ENCODE measurements at regions not wholly inside any gene's neighbourhood (a gene's known extent, or its start where the extent isn't known, plus 50 kb on each side); places are given as distances from the start of the nearest gene placed in this dataset.

DNA sequence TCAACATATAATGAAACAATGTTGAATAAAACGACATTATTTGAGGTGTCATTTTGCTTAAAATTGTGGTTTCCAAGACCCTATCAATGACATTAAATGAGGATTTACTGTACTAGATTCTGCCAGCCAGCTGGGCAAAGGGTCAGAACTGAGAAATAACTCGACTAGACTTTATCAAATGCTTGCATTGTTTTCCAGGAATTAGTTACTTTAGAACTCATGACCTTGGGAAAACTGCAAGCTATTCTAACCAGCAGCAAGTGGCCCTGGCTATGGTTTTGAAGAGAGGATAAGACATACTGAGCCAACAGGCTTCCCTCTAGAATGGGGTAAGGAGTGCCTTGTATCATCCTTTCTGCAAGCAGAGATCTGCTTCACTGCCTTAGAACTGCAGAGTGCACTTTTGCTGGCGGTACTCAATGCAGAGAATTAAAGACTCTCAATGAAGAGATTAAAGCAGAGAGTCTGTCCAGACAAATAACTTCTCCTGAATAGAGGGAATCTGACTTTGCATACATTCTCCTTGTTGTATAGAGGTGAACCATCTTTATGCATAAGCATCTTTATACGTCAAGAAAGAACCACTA lies 281.5 kb downstream of the ARL4A start:
- Histone ChIP-seq H3K4me2 (ENCODE audit: low read depth, low read length, poor library complexity, severe bottlenecking) (no peak overlapping the region), H3K27me3 (ENCODE audit: low read length) (no peaks in the 10 kb centered on the region), H3K79me2 (ENCODE audit: insufficient read depth, low read length) (no peaks in the 10 kb centered on the region), H3K36me3 (ENCODE audit: low read length) (no peaks in the 10 kb centered on the region), H3K9ac (ENCODE audit: low read length) (no peak overlapping the region), H3K9me2 (replicated peaks; ENCODE audit: insufficient read depth, low read length) (no peaks in the 10 kb centered on the region), H3F3A (ENCODE audit: insufficient read depth) (no peaks in the 10 kb centered on the region), H2AFZ (ENCODE audit: low read depth, low read length, severe bottlenecking) (no peak overlapping the region), H3K9me3 (ENCODE audit: insufficient read depth, low read length) (no peaks in the 10 kb centered on the region), H3K4me3 (ENCODE audit: insufficient read depth, low read length, poor library complexity, severe bottlenecking) (no peak overlapping the region), H3K27ac (ENCODE audit: low read depth, low read length) (no peak overlapping the region), H4K20me1 (ENCODE audit: low read depth, low read length) (no peaks in the 10 kb centered on the region)
- TF ChIP-seq, protein P1, sequence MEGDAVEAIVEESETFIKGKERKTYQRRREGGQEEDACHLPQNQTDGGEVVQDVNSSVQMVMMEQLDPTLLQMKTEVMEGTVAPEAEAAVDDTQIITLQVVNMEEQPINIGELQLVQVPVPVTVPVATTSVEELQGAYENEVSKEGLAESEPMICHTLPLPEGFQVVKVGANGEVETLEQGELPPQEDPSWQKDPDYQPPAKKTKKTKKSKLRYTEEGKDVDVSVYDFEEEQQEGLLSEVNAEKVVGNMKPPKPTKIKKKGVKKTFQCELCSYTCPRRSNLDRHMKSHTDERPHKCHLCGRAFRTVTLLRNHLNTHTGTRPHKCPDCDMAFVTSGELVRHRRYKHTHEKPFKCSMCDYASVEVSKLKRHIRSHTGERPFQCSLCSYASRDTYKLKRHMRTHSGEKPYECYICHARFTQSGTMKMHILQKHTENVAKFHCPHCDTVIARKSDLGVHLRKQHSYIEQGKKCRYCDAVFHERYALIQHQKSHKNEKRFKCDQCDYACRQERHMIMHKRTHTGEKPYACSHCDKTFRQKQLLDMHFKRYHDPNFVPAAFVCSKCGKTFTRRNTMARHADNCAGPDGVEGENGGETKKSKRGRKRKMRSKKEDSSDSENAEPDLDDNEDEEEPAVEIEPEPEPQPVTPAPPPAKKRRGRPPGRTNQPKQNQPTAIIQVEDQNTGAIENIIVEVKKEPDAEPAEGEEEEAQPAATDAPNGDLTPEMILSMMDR (IDR thresholded peaks at IDR 0.05; ENCODE audit: insufficient read depth, low read length, poor library complexity, severe bottlenecking) = no peak
- TF ChIP-seq EZH2phosphoT487 (conservative IDR thresholded peaks at IDR 0.05; ENCODE audit: low read length) = no peak

DNA sequence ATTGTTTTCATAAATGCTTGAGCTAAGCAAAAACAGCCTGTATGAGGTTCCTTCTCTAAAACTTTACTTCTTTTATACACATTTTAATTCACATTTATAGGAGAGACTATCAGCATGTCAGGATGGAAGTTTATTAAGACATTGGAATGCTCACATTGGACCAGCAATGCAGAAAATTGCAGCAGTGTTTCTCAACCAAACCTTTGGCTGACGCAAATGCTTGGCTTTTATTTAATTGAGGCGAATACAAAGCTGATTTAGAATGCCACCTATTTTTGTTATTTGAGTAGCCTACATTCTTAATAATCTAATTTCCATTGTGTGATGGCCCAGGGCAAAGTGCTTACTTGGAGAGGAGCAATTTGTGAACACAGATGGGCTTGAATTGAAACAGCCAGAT lies 283.2 kb downstream of the ARL4A start:
- Histone ChIP-seq H3K9me3 (ENCODE audit: insufficient read depth, low read length) (no peaks in the 10 kb centered on the region), H2AFZ (ENCODE audit: low read depth, low read length, severe bottlenecking) (no peak overlapping the region), H3K9ac (ENCODE audit: low read length) (no peak overlapping the region), H4K20me1 (ENCODE audit: low read depth, low read length) (no peaks in the 10 kb centered on the region), H3K79me2 (ENCODE audit: insufficient read depth, low read length) (no peaks in the 10 kb centered on the region), H3K36me3 (ENCODE audit: low read length) (no peaks in the 10 kb centered on the region), H3K27ac (ENCODE audit: low read depth, low read length) (no peak overlapping the region), H3K4me3 (ENCODE audit: insufficient read depth, low read length, poor library complexity, severe bottlenecking) (no peak overlapping the region), H3K27me3 (ENCODE audit: low read length) (no peaks in the 10 kb centered on the region), H3F3A (ENCODE audit: insufficient read depth) (no peaks in the 10 kb centered on the region), H3K4me2 (ENCODE audit: low read depth, low read length, poor library complexity, severe bottlenecking) (no peak overlapping the region), H3K9me2 (replicated peaks; ENCODE audit: insufficient read depth, low read length) (no peaks in the 10 kb centered on the region)
- no peak for TF ChIP-seq EZH2phosphoT487 (conservative IDR thresholded peaks at IDR 0.05; ENCODE audit: low read length)

DNA sequence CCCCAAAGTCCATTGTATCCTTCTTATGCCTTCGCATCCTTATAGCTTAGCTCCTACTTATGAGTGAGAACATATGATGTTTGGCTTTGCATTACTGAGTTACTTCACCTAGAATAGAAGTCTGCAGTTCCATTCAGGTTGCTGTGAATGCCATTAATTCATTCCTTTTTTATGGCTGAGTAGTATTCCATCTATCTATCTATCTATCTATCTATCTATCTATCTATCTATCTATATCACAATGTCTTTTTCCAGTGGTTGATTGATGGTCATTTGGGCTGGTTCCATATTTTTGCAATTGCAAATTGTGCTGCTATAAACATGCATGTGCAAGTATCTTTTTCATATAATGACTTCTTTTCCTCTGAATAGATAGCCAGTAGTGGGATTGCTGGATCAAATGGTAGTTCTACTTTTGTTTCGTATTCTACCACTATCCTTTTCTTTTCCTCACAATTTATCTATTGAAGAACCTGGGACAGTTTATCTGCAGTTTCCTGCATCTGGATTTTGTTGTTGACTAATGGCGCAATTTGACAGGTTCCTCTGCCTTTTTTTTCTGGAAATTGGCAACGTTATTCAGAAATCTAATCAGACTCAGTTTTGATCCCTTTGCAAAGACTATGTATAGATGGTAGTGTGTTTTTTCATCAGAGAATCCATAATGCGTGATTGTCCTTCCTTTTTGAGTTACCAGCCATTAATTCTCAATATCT lies 287.2 kb downstream of the ARL4A start:
- Histone ChIP-seq H3K27ac (ENCODE audit: low read depth, low read length) (no peak overlapping the region), H3K4me2 (ENCODE audit: low read depth, low read length, poor library complexity, severe bottlenecking) (no peak overlapping the region), H3K9me2 (replicated peaks; ENCODE audit: insufficient read depth, low read length) (no peaks in the 10 kb centered on the region), H3F3A (ENCODE audit: insufficient read depth) (no peaks in the 10 kb centered on the region), H3K27me3 (ENCODE audit: low read length) (no peaks in the 10 kb centered on the region), H3K4me3 (ENCODE audit: insufficient read depth, low read length, poor library complexity, severe bottlenecking) (no peak overlapping the region), H4K20me1 (ENCODE audit: low read depth, low read length) (no peaks in the 10 kb centered on the region), H3K79me2 (ENCODE audit: insufficient read depth, low read length) (no peaks in the 10 kb centered on the region), H3K36me3 (ENCODE audit: low read length) (no peaks in the 10 kb centered on the region), H3K9me3 (ENCODE audit: insufficient read depth, low read length) (no peaks in the 10 kb centered on the region), H3K9ac (ENCODE audit: low read length) (no peak overlapping the region), H2AFZ (ENCODE audit: low read depth, low read length, severe bottlenecking) (no peak overlapping the region)
- TF ChIP-seq EZH2phosphoT487 (conservative IDR thresholded peaks at IDR 0.05; ENCODE audit: low read length) = no peak
- TF ChIP-seq, protein P1 (IDR thresholded peaks at IDR 0.05; ENCODE audit: insufficient read depth, low read length, poor library complexity, severe bottlenecking) = no peak

DNA sequence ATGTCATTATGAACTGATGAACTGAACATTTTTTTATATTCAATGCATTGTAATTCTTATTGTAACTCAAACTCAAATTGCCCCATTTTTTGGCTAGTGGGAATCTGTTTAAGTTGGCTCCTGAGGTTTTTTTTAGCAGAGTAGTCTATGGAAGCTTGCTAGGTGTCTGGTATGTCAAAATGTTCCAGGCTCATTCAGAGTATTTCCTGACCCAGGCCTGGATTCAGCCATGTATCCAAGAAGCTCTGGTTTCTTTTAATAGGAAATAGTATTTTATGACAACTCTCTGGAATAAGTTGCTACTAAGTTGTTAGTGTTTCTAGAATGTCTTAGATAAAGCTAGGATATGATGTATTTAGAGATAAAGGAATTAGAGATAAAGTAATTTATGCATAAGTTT lies 288.0 kb downstream of the ARL4A start:
- Histone ChIP-seq H3K4me3 (ENCODE audit: insufficient read depth, low read length, poor library complexity, severe bottlenecking) (no peak overlapping the region), H3K4me2 (ENCODE audit: low read depth, low read length, poor library complexity, severe bottlenecking) (no peak overlapping the region), H3K9me2 (replicated peaks; ENCODE audit: insufficient read depth, low read length) (no peaks in the 10 kb centered on the region), H3K79me2 (ENCODE audit: insufficient read depth, low read length) (no peaks in the 10 kb centered on the region), H3K9me3 (ENCODE audit: insufficient read depth, low read length) (no peaks in the 10 kb centered on the region), H2AFZ (ENCODE audit: low read depth, low read length, severe bottlenecking) (no peak overlapping the region), H3K36me3 (ENCODE audit: low read length) (no peaks in the 10 kb centered on the region), H3K27ac (ENCODE audit: low read depth, low read length) (no peak overlapping the region), H3K9ac (ENCODE audit: low read length) (no peak overlapping the region), H3K27me3 (ENCODE audit: low read length) (no peaks in the 10 kb centered on the region), H3F3A (ENCODE audit: insufficient read depth) (no peaks in the 10 kb centered on the region), H4K20me1 (ENCODE audit: low read depth, low read length) (no peaks in the 10 kb centered on the region)
- TF ChIP-seq, protein P1 (IDR thresholded peaks at IDR 0.05; ENCODE audit: insufficient read depth, low read length, poor library complexity, severe bottlenecking) = no peak
- no peak for TF ChIP-seq EZH2phosphoT487 (conservative IDR thresholded peaks at IDR 0.05; ENCODE audit: low read length)

Measured in SU-DHL-6 (cell line).